Spleen (tissue), 11 donors: ENCODE measurements at regions not wholly inside any gene's neighbourhood (a gene's known extent, or its start where the extent isn't known, plus 50 kb on each side); places are given as distances from the start of the nearest gene placed in this dataset.

Experiments used
- DNase-seq: peaks from one replicate; pipeline ENCODE4 v3.0.0-alpha.2; 2020
- H3K27ac ChIP-seq, 8 donors: fragments of 200-600 bp; sonication (generic) in 7 of 8; 1 replicate in 4 of 8; 2 replicates in 4 of 8; pipeline versions ENCODE4 v1.5.0 to v1.8.0; 2016 to 2021; ENCODE audit warnings: inconsistent platforms in 4 of 8, mild to moderate bottlenecking in 4 of 8, moderate library complexity in 1 of 8
- H3K27me3 ChIP-seq, 7 donors: fragments of 200-600 bp; sonication (generic) in 6 of 7; replicated peaks in 1 of 7; 1 replicate in 4 of 7; 2 replicates in 3 of 7; pipeline versions ENCODE4 v1.5.0 to v1.8.0; 2016 to 2021; ENCODE audit warnings: inconsistent platforms in 3 of 7, mild to moderate bottlenecking in 1 of 7
- H3K36me3 ChIP-seq, 6 donors: fragments of 200-600 bp; sonication (generic) in 5 of 6; 1 replicate in 4 of 6; 2 replicates in 2 of 6; pipeline versions ENCODE4 v1.5.0 to v1.8.0; 2016 to 2021; ENCODE audit warnings: inconsistent platforms in 2 of 6
- H3K4me1 ChIP-seq, 6 donors: fragments of 200-600 bp; sonication (generic) in 5 of 6; 1 replicate in 3 of 6; 2 replicates in 3 of 6; pipeline versions ENCODE4 v1.5.0 to v1.8.0; 2016 to 2021; ENCODE audit warnings: inconsistent platforms in 3 of 6
- H3K4me3 ChIP-seq, 8 donors: fragments of 200-600 bp; sonication (generic) in 7 of 8; 1 replicate in 4 of 8; 2 replicates in 4 of 8; pipeline versions ENCODE4 v1.5.0 to v1.8.0; 2016 to 2021; ENCODE audit warnings: inconsistent platforms in 4 of 8, mild to moderate bottlenecking in 4 of 8, moderate library complexity in 2 of 8
- H3K9me3 ChIP-seq, 8 donors: fragments of 200-600 bp; sonication (generic) in 7 of 8; 1 replicate in 4 of 8; 2 replicates in 4 of 8; pipeline versions ENCODE4 v1.5.0 to v1.8.0; 2016 to 2021; ENCODE audit warnings: inconsistent platforms in 4 of 8
- POLR2A ChIP-seq, 3 donors: fragments of 450-650 bp; IDR thresholded peaks; one replicate each; pipeline ENCODE4 v1.5.1; 2017; ENCODE audit warnings: antibody characterized with exemption in 3 of 3, mild to moderate bottlenecking in 1 of 3
- POLR2AphosphoS5 ChIP-seq, 3 donors: sonication (generic); formaldehyde crosslinking; IDR thresholded peaks; one replicate each; pipeline ENCODE4 v1.5.1; 2017; ENCODE audit warnings: antibody characterized with exemption in 3 of 3
- WGBS, 5 donors: extraction: QIAGEN DNeasy Blood & Tissue Kit in 3 of 5; methylation state at CpG; one replicate each; pipeline versions ENCODE4 v1.1.5 to v1.1.7; 2013 to 2018; 5-methylcytosine and 5-hydroxymethylcytosine counted together
- intact Hi-C: fragments of 100-400 bp; cut with DNase I; formaldehyde crosslinking; loops from one replicate; pipeline ENCODE4 v1.15.0; 2023; ENCODE audit warnings: low total_unique reads
- TF ChIP-seq, protein P1 (sequence below), 11 experiments: fragments of 200-600 bp in 7 of 11; fragments of 450-650 bp in 4 of 11; sonication (generic) in 4 of 11; IDR thresholded peaks in 8 of 11; conservative IDR thresholded peaks in 3 of 11; 1 replicate in 7 of 11; 2 replicates in 4 of 11; pipeline versions ENCODE4 v1.4.0 to v1.8.0; 2016 to 2021; ENCODE audit warnings: antibody characterized with exemption in 11 of 11, inconsistent platforms in 4 of 11, mild to moderate bottlenecking in 1 of 11
- donor health status: healthy with polysubstance abuse.
- donor health status: DM: no; HTN: no; CAD: no; lungs with moderate emphysema.
- donor health status: DM: no; HTN: no; CAD: no.
- donor health status: Bipolar disorder and iron deficiency.
- donor health status: healthy.
- donor health status: DM: no; HTN: no; CAD: no.
- donor health status: DM: yes; HTN: yes; CAD: no.

DNA sequence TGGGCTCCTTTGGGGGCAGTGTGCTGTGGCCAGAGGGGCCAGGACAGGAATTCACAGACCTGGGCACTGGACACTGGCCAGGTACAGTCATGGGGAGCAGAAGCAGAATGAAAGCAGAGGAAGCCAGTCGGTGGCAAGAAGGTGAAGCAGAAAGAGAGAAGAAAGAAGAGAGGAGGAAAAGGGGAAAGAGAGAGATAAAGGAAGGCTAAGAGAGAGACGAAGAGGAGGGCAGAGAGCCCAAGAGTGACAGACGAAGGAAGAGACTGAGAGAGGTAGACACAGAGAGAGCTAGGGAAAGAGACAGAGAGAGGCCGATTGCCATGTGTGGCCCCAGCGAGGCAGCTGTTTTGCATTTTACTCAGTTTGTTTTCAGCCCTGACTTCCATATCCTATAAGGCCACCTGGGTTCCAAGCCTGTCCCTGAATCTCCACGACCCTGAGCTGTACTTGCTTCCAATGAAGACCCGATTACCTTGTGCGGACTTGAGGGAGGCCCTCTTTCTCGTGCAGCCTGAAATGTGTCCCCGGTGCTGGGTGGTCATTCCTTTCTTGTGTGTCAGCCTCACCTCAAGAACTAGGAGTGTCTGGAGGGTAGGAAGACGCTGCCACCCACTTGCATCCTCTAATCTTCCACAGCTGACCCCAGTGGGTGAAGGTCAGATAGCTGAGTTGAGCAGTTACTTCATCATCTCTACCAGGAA lies 73.9 kb downstream of the LSM3 start:
- intact Hi-C loops = no loop called here
- Histone ChIP-seq H3K27ac (no peak overlapping the region), H3K4me1 (peaks cover 0 to 5% (median 0%) of the 10 kb centered on the region in 6 donors), H3K9me3 (no peaks in the 10 kb centered on the region), H3K36me3 (no peaks in the 10 kb centered on the region), H3K27me3 (no peaks in the 10 kb centered on the region), H3K4me3 (no peak overlapping the region)
- no peak for TF ChIP-seq POLR2AphosphoS5 (IDR thresholded peaks at IDR 0.05)
- no peak for TF ChIP-seq POLR2A (IDR thresholded peaks at IDR 0.05)
- TF ChIP-seq, protein P1, sequence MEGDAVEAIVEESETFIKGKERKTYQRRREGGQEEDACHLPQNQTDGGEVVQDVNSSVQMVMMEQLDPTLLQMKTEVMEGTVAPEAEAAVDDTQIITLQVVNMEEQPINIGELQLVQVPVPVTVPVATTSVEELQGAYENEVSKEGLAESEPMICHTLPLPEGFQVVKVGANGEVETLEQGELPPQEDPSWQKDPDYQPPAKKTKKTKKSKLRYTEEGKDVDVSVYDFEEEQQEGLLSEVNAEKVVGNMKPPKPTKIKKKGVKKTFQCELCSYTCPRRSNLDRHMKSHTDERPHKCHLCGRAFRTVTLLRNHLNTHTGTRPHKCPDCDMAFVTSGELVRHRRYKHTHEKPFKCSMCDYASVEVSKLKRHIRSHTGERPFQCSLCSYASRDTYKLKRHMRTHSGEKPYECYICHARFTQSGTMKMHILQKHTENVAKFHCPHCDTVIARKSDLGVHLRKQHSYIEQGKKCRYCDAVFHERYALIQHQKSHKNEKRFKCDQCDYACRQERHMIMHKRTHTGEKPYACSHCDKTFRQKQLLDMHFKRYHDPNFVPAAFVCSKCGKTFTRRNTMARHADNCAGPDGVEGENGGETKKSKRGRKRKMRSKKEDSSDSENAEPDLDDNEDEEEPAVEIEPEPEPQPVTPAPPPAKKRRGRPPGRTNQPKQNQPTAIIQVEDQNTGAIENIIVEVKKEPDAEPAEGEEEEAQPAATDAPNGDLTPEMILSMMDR (IDR thresholded peaks at IDR 0.05 in 8 of 11, conservative IDR thresholded peaks at IDR 0.05 in 3 of 11) = no peak
- WGBS, 5 donors = 77 to 89% (median 86%) methylated on average over 11 of the region's 11 CpGs
- DNase-seq = no peak

DNA sequence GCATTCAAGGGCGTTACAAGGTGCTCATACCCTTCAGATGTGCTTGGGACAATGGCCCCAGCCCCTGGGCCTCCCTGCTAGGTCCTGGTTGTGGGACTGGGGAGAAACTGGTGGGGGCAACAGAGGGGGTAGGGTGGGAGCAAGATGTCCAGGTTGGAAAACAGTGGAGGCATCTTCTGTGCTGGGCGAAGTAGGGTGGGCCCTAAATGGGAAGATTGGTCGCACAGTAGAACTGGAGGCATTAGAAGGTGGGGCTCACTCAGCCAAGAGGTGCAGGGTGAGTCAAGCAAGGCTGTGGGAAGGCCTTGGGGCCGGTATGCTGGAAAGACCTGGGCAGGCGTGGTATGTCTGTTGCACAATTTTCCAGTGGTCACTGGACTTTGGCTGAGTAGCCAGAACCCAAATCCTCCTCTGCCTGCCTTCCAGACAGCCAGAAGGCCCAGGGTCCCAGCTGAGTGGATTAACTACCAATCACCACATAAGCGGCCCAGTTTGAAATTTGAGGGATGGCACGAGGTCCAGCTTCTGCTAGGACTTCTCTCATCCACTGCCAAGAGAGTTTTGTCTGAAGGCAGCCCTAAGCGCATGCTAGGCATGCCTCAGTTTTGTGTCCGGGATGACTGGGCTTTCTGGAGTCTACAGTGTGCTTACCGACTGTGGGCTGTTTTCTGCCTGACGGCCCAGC lies 74.5 kb downstream of the LSM3 start:
- 81 to 89% (median 83%) methylated on average over 8 to 11 of the region's 11 CpGs for WGBS, 5 donors
- intact Hi-C loops = no loop called here
- TF ChIP-seq POLR2A (IDR thresholded peaks at IDR 0.05) (no peak), POLR2AphosphoS5 (IDR thresholded peaks at IDR 0.05) (no peak)
- TF ChIP-seq, protein P1 (IDR thresholded peaks at IDR 0.05 in 8 of 11, conservative IDR thresholded peaks at IDR 0.05 in 3 of 11) = no peak
- H3K36me3 ChIP-seq = no peaks in the 10 kb centered on the region
- peaks cover 0 to 5% (median 0%) of the 10 kb centered on the region in 6 donors for H3K4me1 ChIP-seq
- no peak overlapping the region for H3K4me3 ChIP-seq
- H3K27ac ChIP-seq = no peak overlapping the region
- no peaks in the 10 kb centered on the region for H3K9me3 ChIP-seq
- no peaks in the 10 kb centered on the region for H3K27me3 ChIP-seq
- no peak for DNase-seq

DNA sequence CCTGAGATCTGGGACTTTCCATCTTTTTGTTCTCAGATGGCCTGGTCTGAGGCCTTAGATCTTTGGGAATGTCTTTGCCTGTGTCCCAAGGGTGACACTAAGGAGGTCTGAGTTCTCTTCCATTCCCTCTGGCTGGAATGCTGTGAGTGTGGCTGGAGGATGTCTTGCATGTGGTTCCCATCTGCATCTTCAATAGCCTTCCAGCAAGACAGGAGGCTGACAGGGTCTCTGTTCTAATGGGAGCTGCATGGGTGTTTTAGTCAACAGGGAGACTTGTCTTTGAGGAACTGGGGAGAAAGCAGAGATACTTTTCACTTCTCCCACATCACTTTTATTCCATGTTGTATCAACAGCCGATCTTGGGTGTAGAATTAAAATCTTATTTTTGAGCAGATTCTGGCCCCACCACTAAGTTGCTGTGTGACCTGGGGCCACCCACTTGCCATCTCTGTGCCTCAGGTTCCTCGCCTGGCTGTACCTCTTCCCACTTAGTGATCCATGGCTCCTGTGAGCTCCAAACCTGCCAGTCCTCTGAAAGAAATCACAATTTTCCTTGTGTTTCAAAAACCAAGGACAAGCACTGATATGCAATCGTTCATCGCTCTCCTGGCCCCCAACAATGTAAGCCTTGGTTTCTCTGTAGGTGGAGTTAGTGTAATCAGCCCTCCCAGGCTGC lies 75.2 kb downstream of the LSM3 start:
- Histone ChIP-seq H3K27me3 (no peaks in the 10 kb centered on the region), H3K36me3 (no peaks in the 10 kb centered on the region), H3K4me1 (peaks cover 0 to 5% (median 0%) of the 10 kb centered on the region in 6 donors), H3K4me3 (no peak overlapping the region), H3K27ac (no peak overlapping the region), H3K9me3 (no peaks in the 10 kb centered on the region)
- intact Hi-C loops = no loop called here
- TF ChIP-seq POLR2A (IDR thresholded peaks at IDR 0.05) (no peak), POLR2AphosphoS5 (IDR thresholded peaks at IDR 0.05) (no peak)
- TF ChIP-seq, protein P1 (IDR thresholded peaks at IDR 0.05 in 8 of 11, conservative IDR thresholded peaks at IDR 0.05 in 3 of 11) = no peak
- DNase-seq = no peak
- WGBS, 5 donors = 84 to 95% (median 85%) methylated on average over 4 of the region's 4 CpGs
